Ovary (tissue), 3 donors: ENCODE measurements at regions not wholly inside any gene's neighbourhood (a gene's known extent, or its start where the extent isn't known, plus 50 kb on each side); places are given as distances from the start of the nearest gene placed in this dataset.

Source experiments
- CTCF ChIP-seq, 3 donors: fragments of 450-650 bp in 2 of 3; fragments of 200-600 bp in 1 of 3; IDR thresholded peaks; one replicate each; pipeline versions ENCODE4 v1.5.1 to v1.8.0; 2016 to 2022; ENCODE audit warnings: antibody characterized with exemption in 3 of 3, mild to moderate bottlenecking in 1 of 3
- EP300 ChIP-seq: sonication (generic); formaldehyde crosslinking; IDR thresholded peaks from one replicate; pipeline ENCODE4 v1.6.1; 2017; ENCODE audit warnings: antibody characterized with exemption
- POLR2A ChIP-seq: fragments of 450-650 bp; IDR thresholded peaks from one replicate; pipeline ENCODE4 v1.6.1; 2017; ENCODE audit warnings: antibody characterized with exemption, mild to moderate bottlenecking, moderate library complexity
- donor health status: DM: no; HTN: no; CAD: no.

GRCh38 chr12:77237896-77238295 lies 172.5 kb upstream of the E2F7 start:
- no peak for TF ChIP-seq CTCF (IDR thresholded peaks at IDR 0.05)
- TF ChIP-seq EP300 = no peak
- no peak for TF ChIP-seq POLR2A
